GM21515 (cell line): ENCODE measurements at regions not wholly inside any gene's neighbourhood (a gene's known extent, or its start where the extent isn't known, plus 50 kb on each side); places are given as distances from the start of the nearest gene placed in this dataset.
"Not testable (repeated sequence)": the region's sequence is repeated elsewhere in the genome, so short reads cannot be mapped to it uniquely, and the experiment has no call there.

Source experiments
- ATAC-seq: cut with Tn5 transposase; IDR thresholded peaks from one replicate; pipeline ENCODE4 v1.9.1; 2021; ENCODE audit not compliant: unreplicated experiment

- ATAC-seq: no peak
Observed at GRCh38 chr10:33489501-33490176, 155.2 kb upstream of the NRP1 start.

GRCh38 chr10:33487014-33487776, 152.7 kb upstream of the NRP1 start:
- ATAC-seq: no peak

GRCh38 chr10:33485276-33485675, 150.8 kb upstream of the NRP1 start:
- ATAC-seq: no peak

- no peak for ATAC-seq
Observed at GRCh38 chr10:33484787-33485186, 150.3 kb upstream of the NRP1 start.

- no peak for ATAC-seq
Observed at GRCh38 chr10:33483816-33484190, 149.3 kb upstream of the NRP1 start.

GRCh38 chr10:33483124-33483815, 148.8 kb upstream of the NRP1 start:
- no peak for ATAC-seq

- ATAC-seq: no peak
Observed at GRCh38 chr10:33482486-33482885, 148.0 kb upstream of the NRP1 start.

GRCh38 chr10:33481184-33481583, 146.7 kb upstream of the NRP1 start:
- ATAC-seq: no peak

GRCh38 chr10:33480417-33480816, 145.9 kb upstream of the NRP1 start:
- ATAC-seq: not testable (repeated sequence)

- no peak for ATAC-seq
Observed at GRCh38 chr10:33478675-33479125, 144.2 kb upstream of the NRP1 start.

GRCh38 chr10:33478089-33478674, 143.7 kb upstream of the NRP1 start:
- ATAC-seq: no peak

- ATAC-seq: no peak
Observed at GRCh38 chr10:33477291-33478088, 143.0 kb upstream of the NRP1 start.

- no peak for ATAC-seq
Observed at GRCh38 chr10:33476757-33477273, 142.3 kb upstream of the NRP1 start.

GRCh38 chr10:33473688-33474087, 139.2 kb upstream of the NRP1 start:
- ATAC-seq: no peak

- not testable (repeated sequence) for ATAC-seq
Observed at GRCh38 chr10:33468006-33468405, 133.5 kb upstream of the NRP1 start.

- ATAC-seq: no peak
Observed at GRCh38 chr10:33465747-33466146, 131.3 kb upstream of the NRP1 start.

- no peak for ATAC-seq
Observed at GRCh38 chr10:33463011-33463410, 128.5 kb upstream of the NRP1 start.

GRCh38 chr10:33461295-33461640, 126.8 kb upstream of the NRP1 start:
- no peak for ATAC-seq

- no peak for ATAC-seq
Observed at GRCh38 chr10:33460505-33461294, 126.2 kb upstream of the NRP1 start.

- ATAC-seq: no peak
Observed at GRCh38 chr10:33459602-33460001, 125.1 kb upstream of the NRP1 start.
